HEK293 (cell line): ENCODE measurements at regions not wholly inside any gene's neighbourhood (a gene's known extent, or its start where the extent isn't known, plus 50 kb on each side); places are given as distances from the start of the nearest gene placed in this dataset.

Experiments used
- CTCF ChIA-PET: fragments of 350-600 bp; formaldehyde crosslinking; extraction: SDS; loops from one replicate; lab custom pipeline; 2021; ENCODE audit warnings: antibody characterized with exemption; lab: Yijun Ruan, JAX
- POLR2A ChIA-PET: fragments of 300-600 bp; formaldehyde crosslinking; extraction: SDS; loops from one replicate; lab custom pipeline; 2020; ENCODE audit warnings: antibody characterized with exemption, inconsistent platforms; lab: Yijun Ruan, JAX
- H3K27ac ChIP-seq: fragments of 200-500 bp; sonication (Bioruptor generic); 2 replicates; pipeline ENCODE4 v1.5.1; 2014; ENCODE audit warnings: low read depth, low read length, control low read depth, inconsistent platforms; ENCODE audit errors: extremely low read depth
- H3K36me3 ChIP-seq, 2 experiments: fragments of 200-500 bp in 1 of 2; sonication (Bioruptor generic) in 1 of 2; 1 replicate in 1 of 2; 2 replicates in 1 of 2; pipeline ENCODE4 v1.5.1; 2014 to 2017; ENCODE audit warnings: inconsistent platforms in 2 of 2, low read length in 2 of 2; ENCODE audit not compliant: control insufficient read depth in 2 of 2, insufficient read depth in 1 of 2
- H3K4me1 ChIP-seq: fragments of 200-500 bp; sonication (Bioruptor generic); 2 replicates; pipeline ENCODE4 v1.5.1; 2014; ENCODE audit warnings: mild to moderate bottlenecking, low read length, inconsistent platforms; ENCODE audit not compliant: control insufficient read depth, insufficient read depth
- H3K4me3 ChIP-seq: 2 replicates; pipeline ENCODE4 v1.5.1; 2011; ENCODE audit warnings: low read depth, mild to moderate bottlenecking, control low read depth, low read length, moderate library complexity
- H3K9me3 ChIP-seq: fragments of 200-500 bp; sonication (Bioruptor generic); 2 replicates; pipeline ENCODE4 v1.5.1; 2014; ENCODE audit warnings: low read depth, low read length, inconsistent platforms; ENCODE audit not compliant: control insufficient read depth, insufficient read depth
- GFI1B ChIP-seq: fragments of 450-650 bp; formaldehyde crosslinking; IDR thresholded peaks from 2 replicates; pipeline ENCODE4 v1.5.1; 2016; ENCODE audit warnings: missing biosample characterization, missing genetic modification characterization
- MYNN ChIP-seq: fragments of 450-650 bp; formaldehyde crosslinking; IDR thresholded peaks from 2 replicates; pipeline ENCODE4 v1.5.1; 2016; ENCODE audit warnings: missing biosample characterization, missing genetic modification characterization, borderline replicate concordance
- ZBTB44 ChIP-seq: fragments of 450-650 bp; IDR thresholded peaks from 2 replicates; pipeline ENCODE4 v1.5.1; 2018; ENCODE audit warnings: missing biosample characterization, mild to moderate bottlenecking, missing genetic modification characterization
- ZFP3 ChIP-seq: fragments of 450-650 bp; formaldehyde crosslinking; IDR thresholded peaks from 2 replicates; pipeline ENCODE4 v1.5.1; 2016; ENCODE audit warnings: low read depth, missing biosample characterization, missing genetic modification characterization
- ZFP69B ChIP-seq: fragments of 450-650 bp; formaldehyde crosslinking; IDR thresholded peaks from 2 replicates; pipeline ENCODE4 v1.5.1; 2016; ENCODE audit warnings: missing biosample characterization, missing genetic modification characterization
- ZNF175 ChIP-seq: fragments of 450-650 bp; formaldehyde crosslinking; IDR thresholded peaks from 2 replicates; pipeline ENCODE4 v1.5.1; 2016; ENCODE audit warnings: missing biosample characterization, missing genetic modification characterization
- ZNF350 ChIP-seq: fragments of 450-650 bp; formaldehyde crosslinking; IDR thresholded peaks from 2 replicates; pipeline ENCODE4 v1.5.0; 2017; ENCODE audit warnings: missing biosample characterization, mild to moderate bottlenecking, missing genetic modification characterization
- ZNF404 ChIP-seq: fragments of 450-650 bp; formaldehyde crosslinking; IDR thresholded peaks from 2 replicates; pipeline ENCODE4 v1.5.1; 2017; ENCODE audit warnings: missing biosample characterization, missing genetic modification characterization
- ZNF423 ChIP-seq: fragments of 450-650 bp; formaldehyde crosslinking; IDR thresholded peaks from 2 replicates; pipeline ENCODE4 v1.5.1; 2016; ENCODE audit warnings: missing biosample characterization, missing genetic modification characterization
- ZNF571 ChIP-seq: fragments of 450-650 bp; formaldehyde crosslinking; IDR thresholded peaks from 2 replicates; pipeline ENCODE4 v1.5.0; 2017; ENCODE audit warnings: missing biosample characterization, missing genetic modification characterization
- ZNF76 ChIP-seq: fragments of 450-650 bp; formaldehyde crosslinking; IDR thresholded peaks from 2 replicates; pipeline ENCODE4; 2016; ENCODE audit warnings: low read depth, missing biosample characterization, missing genetic modification characterization, borderline replicate concordance
- ZNF768 ChIP-seq: fragments of 450-650 bp; formaldehyde crosslinking; IDR thresholded peaks from 2 replicates; pipeline ENCODE4 v1.5.1; 2018; ENCODE audit warnings: missing biosample characterization, mild to moderate bottlenecking, missing genetic modification characterization
- ZNF777 ChIP-seq: fragments of 450-650 bp; formaldehyde crosslinking; IDR thresholded peaks from 2 replicates; pipeline ENCODE4 v1.5.1; 2017; ENCODE audit warnings: missing biosample characterization, missing genetic modification characterization, borderline replicate concordance
- ZSCAN23 ChIP-seq: fragments of 450-650 bp; formaldehyde crosslinking; IDR thresholded peaks from 2 replicates; pipeline ENCODE4 v1.5.1; 2016; ENCODE audit warnings: missing biosample characterization, missing genetic modification characterization
- TF ChIP-seq, protein P1 (sequence below): fragments of 450-650 bp; formaldehyde crosslinking; IDR thresholded peaks from 2 replicates; pipeline ENCODE4 v1.5.1; 2016; ENCODE audit warnings: missing biosample characterization, missing genetic modification characterization
- TF ChIP-seq, protein P2 (sequence below): fragments of 450-650 bp; formaldehyde crosslinking; IDR thresholded peaks from 2 replicates; pipeline ENCODE4 v1.5.1; 2016; ENCODE audit warnings: missing biosample characterization, missing genetic modification characterization
- TF ChIP-seq, protein P3 (sequence below): fragments of 450-650 bp; formaldehyde crosslinking; IDR thresholded peaks from 2 replicates; pipeline ENCODE4 v1.5.1; 2017; ENCODE audit warnings: missing biosample characterization, missing genetic modification characterization
- TF ChIP-seq, protein P4 (sequence below): fragments of 450-650 bp; formaldehyde crosslinking; IDR thresholded peaks from 2 replicates; pipeline ENCODE4 v1.5.1; 2016; ENCODE audit warnings: missing biosample characterization, missing genetic modification characterization

DNA sequence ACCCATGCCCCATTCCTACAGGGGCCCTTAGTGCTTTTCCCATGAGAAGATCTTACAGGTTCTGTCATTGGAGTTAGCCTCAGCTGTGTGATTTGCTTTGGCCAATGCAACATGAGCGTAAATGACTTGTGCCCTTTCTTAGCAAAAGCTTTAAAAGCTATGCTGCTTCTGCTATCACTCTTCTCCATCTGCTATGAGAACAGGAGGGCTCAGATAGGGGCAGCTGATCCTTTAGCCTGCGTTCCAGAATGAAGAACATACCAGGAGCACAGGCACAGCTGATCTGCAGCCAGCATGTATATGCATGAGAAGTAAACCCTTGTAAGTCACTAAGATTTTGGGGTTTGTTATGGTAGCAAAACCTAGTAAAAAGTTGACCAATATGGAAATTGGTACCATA, 218.2 kb downstream of the SH2D4B start (continued):
- TF ChIP-seq, protein P1, sequence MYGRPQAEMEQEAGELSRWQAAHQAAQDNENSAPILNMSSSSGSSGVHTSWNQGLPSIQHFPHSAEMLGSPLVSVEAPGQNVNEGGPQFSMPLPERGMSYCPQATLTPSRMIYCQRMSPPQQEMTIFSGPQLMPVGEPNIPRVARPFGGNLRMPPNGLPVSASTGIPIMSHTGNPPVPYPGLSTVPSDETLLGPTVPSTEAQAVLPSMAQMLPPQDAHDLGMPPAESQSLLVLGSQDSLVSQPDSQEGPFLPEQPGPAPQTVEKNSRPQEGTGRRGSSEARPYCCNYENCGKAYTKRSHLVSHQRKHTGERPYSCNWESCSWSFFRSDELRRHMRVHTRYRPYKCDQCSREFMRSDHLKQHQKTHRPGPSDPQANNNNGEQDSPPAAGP (tag by site-specific recombination): no peak
- TF ChIP-seq ZNF175 (no peak), ZNF350 (tag by site-specific recombination) (no peak)
- TF ChIP-seq, all 188 proteins: peak for 0

DNA sequence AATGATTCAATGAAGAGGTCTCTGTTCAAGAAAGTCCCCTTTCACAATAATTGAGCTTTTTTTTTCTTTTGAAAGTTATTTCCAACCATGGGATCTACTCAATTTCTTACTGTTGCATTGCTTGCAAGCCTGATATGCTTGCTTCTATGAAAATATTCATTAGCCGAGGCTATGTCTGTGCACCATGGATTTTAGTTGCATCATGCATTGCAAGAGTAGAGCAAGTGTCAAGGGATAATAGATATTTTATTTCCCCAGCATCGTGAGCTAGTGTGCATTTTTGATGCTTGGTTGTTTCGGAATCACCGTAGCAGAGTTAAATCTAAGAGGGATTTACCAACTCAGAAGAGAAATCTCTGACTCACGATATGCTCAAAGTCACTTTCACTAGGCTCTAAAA, 222.0 kb downstream of the SH2D4B start:
- ChIA-PET POLR2A (no interaction called here), CTCF (interaction anchor here (0.6 kb wide), 1 partner anchor 259 kb away, joined by 3 read pairs; no protein-coding TSS in a partner anchor)
- Histone ChIP-seq H3K36me3 (no peaks in the 10 kb centered on the region), H3K9me3 (no peaks in the 10 kb centered on the region), H3K27ac (no peak overlapping the region)
- no peak for TF ChIP-seq ZFP69B (tag by site-specific recombination)
- TF ChIP-seq ZNF404 (tag by site-specific recombination): no peak
- no peak for TF ChIP-seq GFI1B (tag by site-specific recombination)
- TF ChIP-seq ZNF175: no peak
- TF ChIP-seq, protein P2, sequence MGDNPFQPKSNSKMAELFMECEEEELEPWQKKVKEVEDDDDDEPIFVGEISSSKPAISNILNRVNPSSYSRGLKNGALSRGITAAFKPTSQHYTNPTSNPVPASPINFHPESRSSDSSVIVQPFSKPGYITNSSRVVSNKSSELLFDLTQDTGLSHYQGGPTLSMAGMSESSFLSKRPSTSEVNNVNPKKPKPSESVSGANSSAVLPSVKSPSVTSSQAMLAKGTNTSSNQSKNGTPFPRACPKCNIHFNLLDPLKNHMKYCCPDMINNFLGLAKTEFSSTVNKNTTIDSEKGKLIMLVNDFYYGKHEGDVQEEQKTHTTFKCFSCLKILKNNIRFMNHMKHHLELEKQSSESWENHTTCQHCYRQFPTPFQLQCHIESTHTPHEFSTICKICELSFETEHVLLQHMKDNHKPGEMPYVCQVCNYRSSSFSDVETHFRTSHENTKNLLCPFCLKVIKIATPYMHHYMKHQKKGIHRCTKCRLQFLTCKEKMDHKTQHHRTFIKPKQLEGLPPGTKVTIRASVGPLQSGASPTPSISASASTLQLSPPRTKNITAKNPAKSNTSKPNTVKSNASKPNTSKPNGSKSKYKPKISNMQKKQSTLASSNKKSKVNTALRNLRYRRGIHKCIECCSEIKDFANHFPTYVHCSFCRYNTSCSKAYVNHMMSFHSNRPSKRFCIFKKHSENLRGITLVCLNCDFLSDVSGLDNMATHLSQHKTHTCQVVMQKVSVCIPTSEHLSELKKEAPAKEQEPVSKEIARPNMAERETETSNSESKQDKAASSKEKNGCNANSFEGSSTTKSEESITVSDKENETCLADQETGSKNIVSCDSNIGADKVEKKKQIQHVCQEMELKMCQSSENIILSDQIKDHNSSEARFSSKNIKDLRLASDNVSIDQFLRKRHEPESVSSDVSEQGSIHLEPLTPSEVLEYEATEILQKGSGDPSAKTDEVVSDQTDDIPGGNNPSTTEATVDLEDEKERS (tag by site-specific recombination): no peak
- TF ChIP-seq, protein P3, sequence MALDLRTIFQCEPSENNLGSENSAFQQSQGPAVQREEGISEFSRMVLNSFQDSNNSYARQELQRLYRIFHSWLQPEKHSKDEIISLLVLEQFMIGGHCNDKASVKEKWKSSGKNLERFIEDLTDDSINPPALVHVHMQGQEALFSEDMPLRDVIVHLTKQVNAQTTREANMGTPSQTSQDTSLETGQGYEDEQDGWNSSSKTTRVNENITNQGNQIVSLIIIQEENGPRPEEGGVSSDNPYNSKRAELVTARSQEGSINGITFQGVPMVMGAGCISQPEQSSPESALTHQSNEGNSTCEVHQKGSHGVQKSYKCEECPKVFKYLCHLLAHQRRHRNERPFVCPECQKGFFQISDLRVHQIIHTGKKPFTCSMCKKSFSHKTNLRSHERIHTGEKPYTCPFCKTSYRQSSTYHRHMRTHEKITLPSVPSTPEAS (tag by site-specific recombination): no peak
- TF ChIP-seq ZNF777 (tag by site-specific recombination): no peak
- TF ChIP-seq, protein P4, sequence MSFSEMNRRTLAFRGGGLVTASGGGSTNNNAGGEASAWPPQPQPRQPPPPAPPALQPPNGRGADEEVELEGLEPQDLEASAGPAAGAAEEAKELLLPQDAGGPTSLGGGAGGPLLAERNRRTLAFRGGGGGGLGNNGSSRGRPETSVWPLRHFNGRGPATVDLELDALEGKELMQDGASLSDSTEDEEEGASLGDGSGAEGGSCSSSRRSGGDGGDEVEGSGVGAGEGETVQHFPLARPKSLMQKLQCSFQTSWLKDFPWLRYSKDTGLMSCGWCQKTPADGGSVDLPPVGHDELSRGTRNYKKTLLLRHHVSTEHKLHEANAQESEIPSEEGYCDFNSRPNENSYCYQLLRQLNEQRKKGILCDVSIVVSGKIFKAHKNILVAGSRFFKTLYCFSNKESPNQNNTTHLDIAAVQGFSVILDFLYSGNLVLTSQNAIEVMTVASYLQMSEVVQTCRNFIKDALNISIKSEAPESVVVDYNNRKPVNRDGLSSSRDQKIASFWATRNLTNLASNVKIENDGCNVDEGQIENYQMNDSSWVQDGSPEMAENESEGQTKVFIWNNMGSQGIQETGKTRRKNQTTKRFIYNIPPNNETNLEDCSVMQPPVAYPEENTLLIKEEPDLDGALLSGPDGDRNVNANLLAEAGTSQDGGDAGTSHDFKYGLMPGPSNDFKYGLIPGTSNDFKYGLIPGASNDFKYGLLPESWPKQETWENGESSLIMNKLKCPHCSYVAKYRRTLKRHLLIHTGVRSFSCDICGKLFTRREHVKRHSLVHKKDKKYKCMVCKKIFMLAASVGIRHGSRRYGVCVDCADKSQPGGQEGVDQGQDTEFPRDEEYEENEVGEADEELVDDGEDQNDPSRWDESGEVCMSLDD: no peak
- TF ChIP-seq MYNN (tag by site-specific recombination): no peak
- TF ChIP-seq ZBTB44 (tag by site-specific recombination): no peak
- TF ChIP-seq ZNF768 (tag by site-specific recombination): no peak
- no peak for TF ChIP-seq ZFP3 (tag by site-specific recombination)
- TF ChIP-seq ZNF76: no peak
- TF ChIP-seq ZNF571 (tag by site-specific recombination): no peak
- TF ChIP-seq ZNF423: no peak
- TF ChIP-seq ZSCAN23 (tag by site-specific recombination): no peak
- TF ChIP-seq, all 188 proteins: peak for 0
- Histone ChIP-seq H3K4me3 (no peak overlapping the region), H3K4me1 (no peaks in the 10 kb centered on the region)
